Upper lobe of left lung (tissue), 4 donors: ENCODE measurements at regions not wholly inside any gene's neighbourhood (a gene's known extent, or its start where the extent isn't known, plus 50 kb on each side); places are given as distances from the start of the nearest gene placed in this dataset.

Experiments used
- CTCF ChIP-seq, 6 experiments: fragments of 450-650 bp in 4 of 6; fragments of 200-600 bp in 2 of 6; sonication (generic) in 2 of 6; IDR thresholded peaks; one replicate each; pipeline ENCODE4 v1.5.1; 2016 to 2019; ENCODE audit warnings: antibody characterized with exemption in 6 of 6
- POLR2A ChIP-seq, 4 donors: fragments of 450-650 bp; IDR thresholded peaks; one replicate each; pipeline ENCODE4 v1.5.1; 2016 to 2017; ENCODE audit warnings: antibody characterized with exemption in 4 of 4, mild to moderate bottlenecking in 2 of 4

- TF ChIP-seq POLR2A (IDR thresholded peaks at IDR 0.05) (no peak), CTCF (IDR thresholded peaks at IDR 0.05) (no peak)
Measured at GRCh38 chr4:185998791-185999190, 70.2 kb upstream of the TLR3 start.
